Activated CD8-positive, alpha-beta memory T cell treated with anti-CD3 and anti-CD28 coated beads, Interleukin-2, amount 50 U/mL, for 4 hours (primary cell): ENCODE measurements at regions not wholly inside any gene's neighbourhood (a gene's known extent, or its start where the extent isn't known, plus 50 kb on each side); places are given as distances from the start of the nearest gene placed in this dataset.

Experiments used
- DNase-seq: peaks from one replicate; pipeline ENCODE4 v3.0.0-alpha.2; 2020

DNA sequence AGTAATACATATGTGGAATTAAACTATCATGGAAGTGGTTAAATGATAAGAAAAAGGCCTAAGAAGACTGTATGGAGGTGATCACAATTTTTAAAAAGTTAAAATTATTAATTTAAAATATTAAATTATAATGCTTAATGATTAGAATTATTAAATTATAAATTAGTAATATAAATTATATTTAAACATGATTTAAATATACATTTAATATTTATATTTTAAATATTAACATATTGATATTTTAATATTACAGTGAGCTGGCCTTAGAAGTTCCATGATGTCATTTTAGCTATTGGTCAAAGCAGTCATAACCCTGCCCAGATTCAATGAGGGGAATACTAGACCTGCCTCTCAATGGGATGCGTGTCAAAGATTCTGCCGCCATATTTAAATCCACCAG is 281.2 kb downstream of the PRDM2 start:
- no peak for DNase-seq

DNA sequence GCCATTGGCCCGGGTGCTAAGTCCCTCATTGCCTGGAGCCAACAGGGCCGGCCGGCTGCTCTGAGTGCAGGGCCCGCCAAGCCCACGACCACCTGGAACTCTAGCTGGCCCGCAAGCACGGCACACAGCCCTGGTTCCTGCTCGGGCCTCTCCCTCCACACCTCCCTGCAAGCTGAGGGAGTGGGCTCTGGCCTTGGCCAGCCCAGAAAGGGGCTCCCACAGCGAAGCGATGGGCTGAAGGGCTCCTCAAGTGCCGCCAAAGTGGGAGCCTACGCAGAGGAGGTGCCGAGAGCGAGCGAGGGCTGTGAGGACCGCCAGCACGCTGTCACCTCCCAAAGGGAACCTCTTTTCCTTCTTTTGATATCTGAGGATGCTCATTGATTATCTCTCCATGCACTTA is 283.4 kb downstream of the PRDM2 start:
- DNase-seq, result no peak

DNA sequence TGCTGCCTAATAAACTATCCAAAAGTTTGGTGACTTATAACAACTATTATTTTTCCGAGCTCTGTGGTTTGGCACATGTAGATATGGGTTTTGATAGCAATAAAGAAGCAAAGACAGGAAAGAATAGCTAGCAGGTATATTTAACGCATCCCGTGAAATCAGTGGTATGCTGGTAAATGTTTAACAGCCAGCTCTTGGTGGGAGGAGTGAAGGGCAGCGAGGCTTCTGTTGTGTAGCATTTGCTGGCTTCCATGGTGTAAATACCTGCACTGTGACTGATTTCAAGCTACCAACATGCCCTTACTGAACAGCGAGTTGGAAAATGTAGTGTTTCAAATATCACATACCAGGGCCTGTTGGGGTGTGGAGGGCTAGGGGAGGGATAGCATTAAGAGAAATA is 291.0 kb downstream of the PRDM2 start:
- DNase-seq, result no peak

DNA sequence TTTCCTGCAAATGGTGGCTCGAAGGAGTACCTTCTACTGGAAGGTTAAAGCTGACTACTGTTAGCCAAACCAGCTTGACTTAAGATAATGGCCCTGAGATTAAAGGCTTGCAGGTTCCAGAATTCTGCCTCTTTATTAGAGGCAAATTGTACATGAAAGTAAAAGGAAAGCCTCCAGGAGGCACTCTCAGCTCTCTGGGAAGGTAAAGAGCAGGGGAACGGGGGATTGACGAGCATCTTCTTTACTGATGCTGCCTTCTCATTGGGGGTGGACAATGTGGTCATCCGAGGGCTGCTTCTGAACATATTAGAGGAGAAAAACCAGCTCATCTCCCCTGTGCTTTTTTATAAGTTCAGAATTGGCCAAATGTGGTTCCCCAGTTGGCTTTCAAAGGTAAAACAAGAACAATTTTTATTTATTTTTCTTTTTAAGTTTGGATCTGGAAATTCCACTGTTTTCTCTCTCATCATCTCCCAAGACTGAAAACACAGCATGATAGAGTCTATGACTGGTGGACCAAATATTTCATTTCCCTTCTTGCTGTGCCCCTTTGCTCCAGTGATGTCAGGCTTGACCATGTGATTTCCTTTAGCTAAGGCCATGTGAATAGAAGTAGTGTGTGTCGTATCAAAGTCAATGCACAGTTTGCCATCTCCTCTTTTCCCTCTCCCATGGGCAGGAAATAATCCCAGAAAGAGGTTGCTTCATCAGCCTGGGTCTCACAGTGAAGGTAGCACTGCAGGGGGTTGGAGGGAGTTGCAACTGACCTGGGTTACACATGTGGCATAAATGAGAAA is 292.7 kb downstream of the PRDM2 start:
- DNase-seq, result no peak

GRCh38 chr1:13994386-13994785 is 294.4 kb downstream of the PRDM2 start:
- no peak for DNase-seq

- DNase-seq, result no peak
Measured at GRCh38 chr1:13996334-13996733, 296.3 kb downstream of the PRDM2 start.

- no peak for DNase-seq
Measured at GRCh38 chr1:14003552-14003951, 303.6 kb downstream of the PRDM2 start.

GRCh38 chr1:14009582-14009981 is 309.6 kb downstream of the PRDM2 start:
- no peak for DNase-seq

- no peak for DNase-seq
Measured at GRCh38 chr1:14010476-14010875, 310.5 kb downstream of the PRDM2 start.

- DNase-seq, result no peak
Measured at GRCh38 chr1:14011132-14011531, 311.1 kb downstream of the PRDM2 start.

DNA sequence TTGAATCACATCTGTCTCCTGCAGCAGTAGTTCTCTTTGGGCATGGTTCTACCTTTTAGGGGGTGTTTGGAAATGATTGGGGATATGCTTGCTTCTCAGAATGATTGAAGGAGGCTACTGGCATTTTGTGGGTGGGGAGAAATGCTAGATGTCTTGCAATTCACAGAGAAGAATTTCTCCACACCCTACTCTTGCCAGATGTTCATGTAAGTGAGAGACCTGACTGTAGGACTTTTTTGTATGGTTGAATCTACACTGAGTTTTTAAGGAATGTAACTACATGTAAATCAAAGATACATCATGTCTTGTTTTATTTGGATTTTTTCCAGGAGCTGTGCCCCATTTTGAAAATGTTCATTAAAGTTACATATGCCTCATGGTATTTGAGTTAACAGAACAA is 311.9 kb downstream of the PRDM2 start:
- no peak for DNase-seq

DNA sequence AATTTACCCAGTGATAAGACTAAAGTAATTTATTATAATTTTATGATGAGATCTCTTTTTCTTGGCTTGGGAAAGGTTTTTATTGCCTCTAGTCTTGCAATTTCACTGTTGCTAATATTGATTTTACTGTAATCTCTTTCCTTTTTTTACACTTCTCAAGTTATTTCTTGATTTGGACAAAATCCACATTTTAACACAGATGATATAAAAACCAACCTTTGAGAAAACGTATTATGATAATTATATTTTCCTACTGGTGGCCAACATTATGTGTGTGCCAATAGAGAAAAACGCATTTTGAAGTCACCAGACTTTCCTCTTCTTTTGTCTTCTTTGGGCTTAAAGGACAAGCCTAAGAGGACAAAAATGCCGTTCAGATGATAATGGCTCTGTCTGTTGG is 314.9 kb downstream of the PRDM2 start:
- DNase-seq, result no peak

- DNase-seq, result no peak
Measured at GRCh38 chr1:14015917-14016316, 315.9 kb downstream of the PRDM2 start.

DNA sequence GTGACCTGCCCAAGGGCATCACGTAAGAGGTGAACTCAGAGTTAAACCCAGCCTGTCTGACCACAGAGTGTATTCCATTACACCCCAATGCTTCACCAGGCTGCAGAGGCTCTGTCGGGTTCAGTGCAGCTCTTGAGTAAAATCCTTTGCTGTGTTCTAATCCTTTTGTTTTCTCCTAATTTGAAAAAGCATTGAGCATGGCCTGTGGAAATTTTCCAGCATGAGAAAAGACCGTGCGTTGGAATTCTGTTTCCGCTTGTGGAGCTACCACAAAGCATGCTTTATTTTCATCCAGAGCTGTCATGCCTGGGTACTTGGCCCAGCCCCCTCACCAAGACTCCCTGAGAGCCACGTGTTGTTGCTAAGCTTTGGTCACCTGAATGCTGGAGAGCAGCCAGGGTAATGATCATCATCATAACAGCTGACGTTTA is 317.6 kb downstream of the PRDM2 start:
- no peak for DNase-seq

- no peak for DNase-seq
Measured at GRCh38 chr1:14019461-14019860, 319.5 kb downstream of the PRDM2 start.

GRCh38 chr1:14020006-14020405 is 320.0 kb downstream of the PRDM2 start:
- DNase-seq, result no peak

GRCh38 chr1:14027099-14027498 is 327.1 kb downstream of the PRDM2 start:
- DNase-seq, result no peak

DNA sequence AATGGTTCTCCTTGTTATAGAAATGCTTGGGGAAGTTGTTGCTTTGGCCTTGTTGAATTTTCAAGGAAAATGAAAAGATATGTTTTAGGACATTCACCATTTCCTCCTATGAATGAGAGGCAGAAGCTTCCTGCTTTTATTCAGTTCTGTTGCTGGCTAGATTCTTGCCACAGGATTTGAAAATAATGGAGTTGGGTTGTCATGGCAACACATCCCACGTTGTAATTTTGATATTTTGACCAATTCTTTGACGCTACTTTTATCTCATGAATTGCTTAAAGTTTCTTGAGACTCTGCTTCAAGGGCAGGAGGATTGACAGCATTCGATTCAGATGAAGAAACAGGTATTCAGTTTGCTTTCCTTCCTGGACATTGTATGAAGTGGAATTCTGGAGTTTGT is 331.5 kb downstream of the PRDM2 start:
- no peak for DNase-seq

GRCh38 chr1:14034506-14034905 is 334.5 kb downstream of the PRDM2 start:
- DNase-seq, result no peak

- DNase-seq, result no peak
Measured at GRCh38 chr1:14037101-14037847, 337.3 kb downstream of the PRDM2 start.

DNA sequence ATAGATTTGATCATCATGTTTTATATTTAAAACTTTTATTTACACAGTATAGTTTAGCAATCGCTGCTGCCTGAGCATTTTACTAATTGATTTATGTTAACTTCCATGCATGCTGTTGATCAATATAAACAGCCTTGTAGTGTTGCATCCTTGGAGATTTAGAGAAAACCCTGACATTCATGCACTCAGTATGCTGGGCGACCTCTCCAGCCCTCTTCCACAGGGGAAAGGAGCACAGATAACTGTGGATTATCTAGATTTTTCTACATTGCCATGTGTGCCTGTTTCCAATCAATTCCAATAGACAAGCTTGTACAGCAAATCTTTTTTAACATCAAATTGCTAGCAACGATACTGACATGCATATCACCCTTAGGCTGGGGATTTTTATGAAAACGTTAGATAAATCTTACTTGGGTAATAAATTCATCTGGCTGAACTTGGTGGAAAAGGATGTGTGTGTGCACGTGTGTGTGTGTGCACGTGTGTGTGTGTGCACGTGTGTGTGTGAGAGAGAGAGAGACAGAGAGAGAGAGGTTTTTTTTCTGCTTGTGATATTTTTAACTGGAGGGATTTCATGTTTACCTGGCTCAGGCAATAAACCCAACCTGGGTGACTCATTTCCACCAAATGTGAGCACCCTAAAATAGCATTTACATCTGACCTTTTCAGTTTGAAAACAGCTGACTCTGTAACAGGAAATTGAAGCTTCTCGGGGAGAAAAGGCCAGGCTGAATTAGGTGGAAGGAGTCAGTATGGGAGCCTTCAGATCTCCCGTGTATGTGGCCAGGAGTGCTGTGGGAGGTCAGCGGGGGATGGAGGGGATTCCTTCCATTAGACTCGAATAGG is 339.8 kb downstream of the PRDM2 start:
- DNase-seq, result no peak

GRCh38 chr1:14049965-14050364 is 350.0 kb downstream of the PRDM2 start:
- DNase-seq, result no peak

GRCh38 chr1:14055442-14056223 is 355.6 kb downstream of the PRDM2 start:
- no peak for DNase-seq
